ENCODE measurements at regions not wholly inside any gene's neighbourhood (a gene's known extent, or its start where the extent isn't known, plus 50 kb on each side); places are given as distances from the start of the nearest gene placed in this dataset.

- no peak for TF ChIP-seq CTCF (IDR thresholded peaks at IDR 0.05; ENCODE audit: insufficient read depth, low read depth, low read length)
- no peak for TF ChIP-seq EZH2 (IDR thresholded peaks at IDR 0.05; ENCODE audit: insufficient read depth, low read length)
Measured at GRCh38 chrX:115940348-115940747, 230.2 kb upstream of the AGTR2 start.

Data from astrocyte (in vitro differentiated cells and primary cell).